Parathyroid adenoma (tissue), 2 donors: ENCODE measurements at regions not wholly inside any gene's neighbourhood (a gene's known extent, or its start where the extent isn't known, plus 50 kb on each side); places are given as distances from the start of the nearest gene placed in this dataset.
"Not testable (repeated sequence)": the region's sequence is repeated elsewhere in the genome, so short reads cannot be mapped to it uniquely, and the experiment has no call there.

Source experiments
- H2AFZ ChIP-seq: fragments of 300-600 bp; sonication (generic); one replicate; pipeline ENCODE4 v1.7.0; 2017; ENCODE audit warnings: antibody characterized with exemption, mild to moderate bottlenecking
- H3K27ac ChIP-seq: fragments of 300-600 bp; sonication (generic); one replicate; pipeline ENCODE4 v1.7.0; 2017
- H3K27me3 ChIP-seq: fragments of 300-600 bp; sonication (generic); one replicate; pipeline ENCODE4 v1.7.0; 2017; ENCODE audit warnings: low read length; ENCODE audit not compliant: control insufficient read depth, insufficient read depth
- H3K36me3 ChIP-seq: fragments of 300-600 bp; sonication (generic); one replicate; pipeline ENCODE4 v1.7.0; 2017; ENCODE audit warnings: low read length; ENCODE audit not compliant: control insufficient read depth, insufficient read depth
- H3K4me1 ChIP-seq: fragments of 300-600 bp; sonication (generic); one replicate; pipeline ENCODE4 v1.7.0; 2017; ENCODE audit warnings: control low read depth
- H3K4me2 ChIP-seq: fragments of 300-600 bp; sonication (generic); one replicate; pipeline ENCODE4 v1.7.0; 2017; ENCODE audit warnings: low read length
- H3K4me3 ChIP-seq: fragments of 300-600 bp; sonication (generic); one replicate; pipeline ENCODE4 v1.7.0; 2017; ENCODE audit warnings: low read depth, low read length
- H3K79me2 ChIP-seq: fragments of 300-600 bp; sonication (generic); one replicate; pipeline ENCODE4 v1.7.0; 2017; ENCODE audit warnings: control low read depth
- H3K9ac ChIP-seq: fragments of 300-600 bp; sonication (generic); one replicate; pipeline ENCODE4 v1.7.0; 2017; ENCODE audit warnings: mild to moderate bottlenecking
- H3K9me3 ChIP-seq: fragments of 300-600 bp; sonication (generic); one replicate; pipeline ENCODE4 v1.7.0; 2017; ENCODE audit warnings: low read length; ENCODE audit not compliant: control insufficient read depth
- CTCF ChIP-seq: fragments of 300-600 bp; sonication (generic); IDR thresholded peaks from one replicate; pipeline ENCODE4 v1.7.0; 2017; ENCODE audit warnings: antibody characterized with exemption, mild to moderate bottlenecking
- donor health status: primary hyperparathyroidism.

- Histone ChIP-seq H2AFZ (no peak overlapping the region), H3K9ac (no peak overlapping the region), H3K4me2 (no peak overlapping the region), H3K27ac (no peak overlapping the region), H3K27me3 (no peaks in the 10 kb centered on the region), H3K4me1 (no peaks in the 10 kb centered on the region), H3K4me3 (no peak overlapping the region), H3K9me3 (no peaks in the 10 kb centered on the region), H3K36me3 (no peaks in the 10 kb centered on the region), H3K79me2 (no peaks in the 10 kb centered on the region)
- no peak for TF ChIP-seq CTCF
Observed at GRCh38 chr5:85646036-85646435, 971.7 kb upstream of the COX7C start.

GRCh38 chr5:85646641-85647040, 971.1 kb upstream of the COX7C start:
- no peak for TF ChIP-seq CTCF
- H3K9me3 ChIP-seq, result no peaks in the 10 kb centered on the region

GRCh38 chr5:85647349-85648127, 970.2 kb upstream of the COX7C start:
- no peaks in the 10 kb centered on the region for H3K4me1 ChIP-seq
- no peak for TF ChIP-seq CTCF
- no peak overlapping the region for H3K27ac ChIP-seq
- no peak overlapping the region for H3K9ac ChIP-seq
- no peaks in the 10 kb centered on the region for H3K79me2 ChIP-seq
- H3K4me2 ChIP-seq, result no peak overlapping the region
- no peak overlapping the region for H2AFZ ChIP-seq
- no peak overlapping the region for H3K4me3 ChIP-seq
- no peaks in the 10 kb centered on the region for H3K27me3 ChIP-seq
- no peaks in the 10 kb centered on the region for H3K9me3 ChIP-seq
- H3K36me3 ChIP-seq, result no peaks in the 10 kb centered on the region

More at GRCh38 chr5:85646641-85647040, 971.1 kb upstream of the COX7C start:
- H3K27ac ChIP-seq, result no peak overlapping the region
- H3K4me2 ChIP-seq, result no peak overlapping the region
- no peak overlapping the region for H3K4me3 ChIP-seq
- H3K27me3 ChIP-seq, result no peaks in the 10 kb centered on the region
- H3K4me1 ChIP-seq, result no peaks in the 10 kb centered on the region
- H3K9ac ChIP-seq, result no peak overlapping the region
- no peak overlapping the region for H2AFZ ChIP-seq
- no peaks in the 10 kb centered on the region for H3K79me2 ChIP-seq
- no peaks in the 10 kb centered on the region for H3K36me3 ChIP-seq

GRCh38 chr5:85648495-85648894, 969.2 kb upstream of the COX7C start:
- no peaks in the 10 kb centered on the region for H3K36me3 ChIP-seq
- no peaks in the 10 kb centered on the region for H3K9me3 ChIP-seq
- H2AFZ ChIP-seq, result no peak overlapping the region
- H3K4me3 ChIP-seq, result no peak overlapping the region
- H3K4me1 ChIP-seq, result no peaks in the 10 kb centered on the region
- no peak overlapping the region for H3K4me2 ChIP-seq
- no peaks in the 10 kb centered on the region for H3K79me2 ChIP-seq
- TF ChIP-seq CTCF, result no peak
- H3K27ac ChIP-seq, result no peak overlapping the region
- no peaks in the 10 kb centered on the region for H3K27me3 ChIP-seq
- H3K9ac ChIP-seq, result no peak overlapping the region

GRCh38 chr5:85651731-85652130, 966.0 kb upstream of the COX7C start:
- no peak for TF ChIP-seq CTCF
- Histone ChIP-seq H3K27ac (no peak overlapping the region), H3K4me1 (no peaks in the 10 kb centered on the region), H3K4me2 (no peak overlapping the region), H2AFZ (no peak overlapping the region), H3K9ac (no peak overlapping the region), H3K4me3 (no peak overlapping the region), H3K36me3 (no peaks in the 10 kb centered on the region), H3K27me3 (no peaks in the 10 kb centered on the region), H3K9me3 (no peaks in the 10 kb centered on the region), H3K79me2 (no peaks in the 10 kb centered on the region)

- not testable (repeated sequence) for H3K36me3 ChIP-seq, H3K4me3 ChIP-seq, H2AFZ ChIP-seq, H3K27me3 ChIP-seq, H3K27ac ChIP-seq, H3K4me2 ChIP-seq, H3K4me1 ChIP-seq, H3K9me3 ChIP-seq, H3K9ac ChIP-seq, H3K79me2 ChIP-seq
Observed at GRCh38 chr5:85654144-85654543, 963.6 kb upstream of the COX7C start.
